ENCODE measurements at regions not wholly inside any gene's neighbourhood (a gene's known extent, or its start where the extent isn't known, plus 50 kb on each side); places are given as distances from the start of the nearest gene placed in this dataset.
A peak's percentile ranks its signal among the peaks of the same experiment; 100 is the strongest.

DNA sequence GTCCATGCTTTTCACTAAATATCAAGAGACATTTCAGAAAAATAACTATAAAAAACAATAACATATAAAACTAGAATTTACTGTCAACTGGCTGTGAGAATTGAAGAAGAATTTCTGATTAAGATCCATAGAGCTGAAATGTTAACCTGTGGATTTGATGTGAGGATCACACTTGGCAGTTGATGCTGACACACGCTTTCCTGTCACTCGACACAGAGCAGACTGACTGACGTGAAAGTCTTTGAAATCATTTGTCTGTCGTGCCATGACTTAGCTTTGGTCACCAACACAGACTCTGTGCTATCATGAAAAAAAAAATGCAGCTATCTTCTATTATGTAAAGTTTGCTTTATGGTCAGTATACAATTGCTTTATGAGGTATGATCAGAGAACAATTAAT lies 706.0 kb upstream of the ZP4 start:
- no peaks in the 10 kb centered on the region for H3K36me3 ChIP-seq (ENCODE audit: control insufficient read depth, insufficient read depth, low read length)
- TF ChIP-seq, protein P1, sequence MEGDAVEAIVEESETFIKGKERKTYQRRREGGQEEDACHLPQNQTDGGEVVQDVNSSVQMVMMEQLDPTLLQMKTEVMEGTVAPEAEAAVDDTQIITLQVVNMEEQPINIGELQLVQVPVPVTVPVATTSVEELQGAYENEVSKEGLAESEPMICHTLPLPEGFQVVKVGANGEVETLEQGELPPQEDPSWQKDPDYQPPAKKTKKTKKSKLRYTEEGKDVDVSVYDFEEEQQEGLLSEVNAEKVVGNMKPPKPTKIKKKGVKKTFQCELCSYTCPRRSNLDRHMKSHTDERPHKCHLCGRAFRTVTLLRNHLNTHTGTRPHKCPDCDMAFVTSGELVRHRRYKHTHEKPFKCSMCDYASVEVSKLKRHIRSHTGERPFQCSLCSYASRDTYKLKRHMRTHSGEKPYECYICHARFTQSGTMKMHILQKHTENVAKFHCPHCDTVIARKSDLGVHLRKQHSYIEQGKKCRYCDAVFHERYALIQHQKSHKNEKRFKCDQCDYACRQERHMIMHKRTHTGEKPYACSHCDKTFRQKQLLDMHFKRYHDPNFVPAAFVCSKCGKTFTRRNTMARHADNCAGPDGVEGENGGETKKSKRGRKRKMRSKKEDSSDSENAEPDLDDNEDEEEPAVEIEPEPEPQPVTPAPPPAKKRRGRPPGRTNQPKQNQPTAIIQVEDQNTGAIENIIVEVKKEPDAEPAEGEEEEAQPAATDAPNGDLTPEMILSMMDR (IDR thresholded peaks at IDR 0.05; ENCODE audit: insufficient read depth, low read length, poor library complexity, severe bottlenecking), result no peak
- no peaks in the 10 kb centered on the region for H3K27me3 ChIP-seq (ENCODE audit: control insufficient read depth, insufficient read depth, low read length)
- no peak overlapping the region for H3K4me3 ChIP-seq (ENCODE audit: low read depth, low read length)
- DNase-seq (ENCODE audit: low read depth), result no peak

DNA sequence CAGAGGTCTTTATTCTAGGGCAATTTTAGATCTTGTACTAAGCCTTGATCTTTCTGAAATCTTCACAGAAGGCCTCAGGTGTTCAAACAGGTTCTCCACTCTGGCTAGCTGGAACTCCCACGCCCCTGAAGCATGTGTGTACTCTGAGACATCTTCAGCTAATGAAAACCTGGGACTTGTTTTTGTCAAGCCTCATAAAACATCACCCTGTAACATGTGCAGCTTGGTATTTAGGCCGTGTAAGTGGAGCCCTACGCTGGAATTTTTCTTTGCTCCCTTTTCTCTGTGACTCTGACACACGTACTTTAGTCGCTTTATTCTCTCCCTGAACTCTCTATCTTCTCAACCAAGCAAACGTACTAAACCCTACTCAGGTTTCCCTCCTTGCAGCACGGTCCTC lies 701.9 kb upstream of the ZP4 start:
- H3K27me3 ChIP-seq (ENCODE audit: control insufficient read depth, insufficient read depth, low read length), result no peaks in the 10 kb centered on the region
- H3K36me3 ChIP-seq (ENCODE audit: control insufficient read depth, insufficient read depth, low read length), result no peaks in the 10 kb centered on the region
- peak; percentile 65 for DNase-seq (ENCODE audit: low read depth)
- no peak overlapping the region for H3K4me3 ChIP-seq (ENCODE audit: low read depth, low read length)
- TF ChIP-seq, protein P1 (IDR thresholded peaks at IDR 0.05; ENCODE audit: insufficient read depth, low read length, poor library complexity, severe bottlenecking), result no peak

DNA sequence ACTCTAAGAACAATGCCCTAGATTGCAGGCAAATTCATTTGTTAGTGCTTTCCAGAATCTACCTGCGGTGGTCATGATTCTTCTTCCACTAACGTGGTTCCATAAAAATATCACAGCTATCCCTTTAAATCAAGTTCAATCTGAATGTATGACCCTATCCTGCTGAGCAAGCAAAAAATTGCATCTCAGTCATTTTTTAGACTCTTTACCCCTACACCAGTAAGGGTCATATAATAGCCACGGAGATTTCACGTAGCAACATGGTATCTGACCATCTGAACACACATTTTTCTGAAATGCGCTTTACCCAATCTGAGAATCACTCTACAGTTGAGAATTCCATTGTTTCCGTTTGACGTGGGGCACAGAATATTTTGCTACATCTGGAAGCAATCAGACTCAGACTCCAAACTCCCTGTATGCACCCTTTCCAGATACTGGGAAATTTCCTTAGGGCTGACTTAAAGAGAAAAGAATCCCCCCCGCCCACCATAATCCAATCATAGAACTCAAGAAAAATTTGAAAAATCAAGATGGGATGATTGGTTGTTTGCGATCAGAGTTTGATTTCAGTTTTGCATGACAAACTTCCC lies 699.2 kb upstream of the ZP4 start:
- no peaks in the 10 kb centered on the region for H3K36me3 ChIP-seq (ENCODE audit: control insufficient read depth, insufficient read depth, low read length)
- DNase-seq (ENCODE audit: low read depth), result no peak
- H3K4me3 ChIP-seq (ENCODE audit: low read depth, low read length), result no peak overlapping the region
- no peaks in the 10 kb centered on the region for H3K27me3 ChIP-seq (ENCODE audit: control insufficient read depth, insufficient read depth, low read length)
- TF ChIP-seq, protein P1 (IDR thresholded peaks at IDR 0.05; ENCODE audit: insufficient read depth, low read length, poor library complexity, severe bottlenecking), result no peak

DNA sequence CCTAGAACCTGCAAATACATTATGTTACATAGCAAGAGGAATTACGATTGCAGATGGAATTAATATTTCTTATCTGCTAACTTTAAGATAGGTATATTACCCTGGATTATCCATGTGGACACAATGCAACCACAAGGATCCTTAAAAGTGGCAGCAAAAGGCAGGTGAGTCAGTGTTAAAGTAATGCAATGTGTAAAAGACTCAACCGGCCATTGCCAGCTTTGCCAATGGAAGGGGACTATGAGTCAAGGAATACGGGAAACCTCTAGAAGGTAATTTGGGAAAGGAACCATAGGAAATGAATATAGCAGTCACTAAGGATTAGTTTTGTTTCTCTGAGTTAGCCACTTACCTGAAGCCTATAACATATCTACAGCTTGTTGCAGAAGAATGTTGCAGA lies 692.1 kb upstream of the ZP4 start:
- no peak for DNase-seq (ENCODE audit: low read depth)
- TF ChIP-seq, protein P1 (IDR thresholded peaks at IDR 0.05; ENCODE audit: insufficient read depth, low read length, poor library complexity, severe bottlenecking), result no peak
- Histone ChIP-seq H3K36me3 (ENCODE audit: control insufficient read depth, insufficient read depth, low read length) (no peaks in the 10 kb centered on the region), H3K27me3 (ENCODE audit: control insufficient read depth, insufficient read depth, low read length) (no peaks in the 10 kb centered on the region), H3K4me3 (ENCODE audit: low read depth, low read length) (no peak overlapping the region)

DNA sequence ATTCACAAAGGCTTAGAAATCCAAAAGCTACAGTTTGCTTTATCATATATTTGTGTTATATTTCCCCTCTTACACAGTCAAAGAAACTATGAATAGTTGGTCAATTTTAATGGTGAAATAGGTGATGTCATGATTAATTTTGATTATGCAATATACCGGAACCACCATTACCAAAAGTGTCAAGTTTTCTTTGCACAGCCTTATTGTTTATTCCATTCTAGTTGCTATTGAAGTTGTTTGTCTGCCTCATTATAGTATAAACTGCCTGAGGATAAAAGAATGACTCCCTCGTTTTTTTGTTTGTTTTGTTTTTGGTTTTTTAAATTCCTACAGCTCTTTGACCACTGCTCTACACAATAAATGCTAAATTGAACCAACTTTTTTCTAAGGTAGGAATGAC lies 690.6 kb upstream of the ZP4 start:
- Histone ChIP-seq H3K36me3 (ENCODE audit: control insufficient read depth, insufficient read depth, low read length) (no peaks in the 10 kb centered on the region), H3K4me3 (ENCODE audit: low read depth, low read length) (no peak overlapping the region), H3K27me3 (ENCODE audit: control insufficient read depth, insufficient read depth, low read length) (no peaks in the 10 kb centered on the region)
- TF ChIP-seq, protein P1 (IDR thresholded peaks at IDR 0.05; ENCODE audit: insufficient read depth, low read length, poor library complexity, severe bottlenecking), result no peak
- DNase-seq (ENCODE audit: low read depth), result no peak

DNA sequence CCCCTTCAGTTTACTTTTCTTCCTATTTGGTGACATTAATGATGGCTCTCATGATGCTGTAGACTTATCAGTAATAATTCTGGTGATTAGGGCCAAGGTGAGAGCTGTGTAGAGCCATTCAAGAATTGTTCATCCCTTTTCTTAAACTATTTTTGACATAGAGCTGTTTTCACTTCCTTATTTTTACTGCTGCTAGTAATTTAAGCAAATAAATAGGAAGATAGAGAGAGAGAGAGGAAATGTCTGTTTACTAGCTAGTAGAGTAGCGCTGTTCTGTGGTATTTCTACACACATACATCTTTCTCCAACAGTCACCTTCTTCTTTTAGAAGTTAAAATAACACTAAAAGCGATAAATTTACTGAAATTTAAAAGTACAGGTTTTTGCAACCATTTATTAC lies 678.0 kb upstream of the ZP4 start:
- H3K27me3 ChIP-seq (ENCODE audit: control insufficient read depth, insufficient read depth, low read length), result no peaks in the 10 kb centered on the region
- TF ChIP-seq, protein P1 (IDR thresholded peaks at IDR 0.05; ENCODE audit: insufficient read depth, low read length, poor library complexity, severe bottlenecking), result no peak
- H3K4me3 ChIP-seq (ENCODE audit: low read depth, low read length), result no peak overlapping the region
- H3K36me3 ChIP-seq (ENCODE audit: control insufficient read depth, insufficient read depth, low read length), result no peaks in the 10 kb centered on the region
- DNase-seq (ENCODE audit: low read depth), result no peak

Measured in kidney epithelial cell (primary cell).